ENCODE measurements at regions not wholly inside any gene's neighbourhood (a gene's known extent, or its start where the extent isn't known, plus 50 kb on each side); places are given as distances from the start of the nearest gene placed in this dataset.

- TF ChIP-seq CTCF (IDR thresholded peaks at IDR 0.05) (no peak), POLR2A (IDR thresholded peaks at IDR 0.05) (no peak), EP300 (IDR thresholded peaks at IDR 0.05) (no peak)
Measured at GRCh38 chr7:93663561-93664299, 89.2 kb upstream of the CALCR start.

Measured in ovary (tissue), 3 donors.